ENCODE measurements at regions not wholly inside any gene's neighbourhood (a gene's known extent, or its start where the extent isn't known, plus 50 kb on each side); places are given as distances from the start of the nearest gene placed in this dataset.

DNA sequence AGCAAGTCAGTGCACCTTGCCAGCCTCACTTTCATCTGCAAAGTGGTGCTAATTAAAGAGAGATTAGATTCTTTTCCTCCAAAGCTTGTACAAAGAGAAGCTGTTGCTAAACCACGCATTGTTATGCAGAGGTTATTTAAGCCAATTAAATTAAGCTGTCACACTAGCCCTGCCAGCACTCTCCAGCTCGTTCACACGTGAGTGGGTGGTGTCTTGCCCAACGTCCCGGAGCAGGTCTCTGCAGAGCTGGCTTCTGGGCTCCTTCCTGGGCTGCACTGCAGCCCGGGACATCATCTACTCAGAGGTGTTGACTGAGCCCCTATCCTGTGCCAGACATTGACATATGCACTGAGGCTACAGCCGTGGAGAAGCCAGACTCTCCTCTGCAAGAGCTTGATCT is 401.6 kb upstream of the SULF2 start:
- no peak overlapping the region for H2BK12ac ChIP-seq (ENCODE audit: low read length in 2 of 2)
- no peak overlapping the region for H4K8ac ChIP-seq (ENCODE audit: low read length)
- H3K18ac ChIP-seq (ENCODE audit: low read depth in 1 of 2, low read length in 2 of 2), result no peak overlapping the region
- no peak overlapping the region for H2AK5ac ChIP-seq (ENCODE audit: low read length, severe bottlenecking)
- H4K91ac ChIP-seq (ENCODE audit: low read length), result no peak overlapping the region
- H3K4me2 ChIP-seq (ENCODE audit: low read length, poor library complexity, severe bottlenecking), result no peak overlapping the region
- no peak overlapping the region for H2AFZ ChIP-seq (ENCODE audit: low read depth, low read length)
- H3K27me3 ChIP-seq (ENCODE audit: control insufficient read depth in 1 of 2, insufficient read depth in 1 of 2, low read length in 2 of 2), result peaks cover 0 to 39% of the 10 kb centered on the region in 2 experiments
- H3K9me3 ChIP-seq (ENCODE audit: control insufficient read depth, low read length), result no peaks in the 10 kb centered on the region
- 56% methylated on average over 7 of the region's 7 CpGs for WGBS
- no peaks in the 10 kb centered on the region for H3K79me1 ChIP-seq (replicated peaks; ENCODE audit: low read length, poor library complexity, severe bottlenecking)
- no peak overlapping the region for H3K27ac ChIP-seq (ENCODE audit: low read length, poor library complexity, severe bottlenecking)
- H3K4ac ChIP-seq (ENCODE audit: low read depth in 1 of 2, low read length in 2 of 2), result no peak overlapping the region
- H2BK5ac ChIP-seq (ENCODE audit: low read depth, low read length, poor library complexity, severe bottlenecking), result no peak overlapping the region
- H3K36me3 ChIP-seq (ENCODE audit: control insufficient read depth in 1 of 2, insufficient read depth in 2 of 2, low read depth in 1 of 2, low read length in 2 of 2), result no peaks in the 10 kb centered on the region
- H2BK120ac ChIP-seq (ENCODE audit: low read depth, low read length), result no peak overlapping the region
- H3K9ac ChIP-seq (ENCODE audit: low read length), result no peak overlapping the region
- H3K4me1 ChIP-seq (ENCODE audit: control insufficient read depth, insufficient read depth, low read depth, low read length), result peaks cover 6% of the 10 kb centered on the region
- H3K23ac ChIP-seq (ENCODE audit: low read length in 2 of 2), result no peak overlapping the region
- no peak overlapping the region for H3K4me3 ChIP-seq (ENCODE audit: insufficient read depth in 1 of 2, low read depth in 1 of 2, low read length in 2 of 2)
- H2BK15ac ChIP-seq (ENCODE audit: low read depth, poor library complexity, severe bottlenecking), result no peak overlapping the region
- H3K14ac ChIP-seq (ENCODE audit: low read length in 2 of 2), result no peak overlapping the region
- no peak for DNase-seq

- Histone ChIP-seq H3K4ac (ENCODE audit: low read depth in 1 of 2, low read length in 2 of 2) (no peak overlapping the region), H4K91ac (ENCODE audit: low read length) (no peak overlapping the region), H2AFZ (ENCODE audit: low read depth, low read length) (no peak overlapping the region), H3K79me1 (replicated peaks; ENCODE audit: low read length, poor library complexity, severe bottlenecking) (no peaks in the 10 kb centered on the region), H3K27ac (ENCODE audit: low read length, poor library complexity, severe bottlenecking) (no peak overlapping the region), H3K9me3 (ENCODE audit: control insufficient read depth, low read length) (peaks cover under 1% of the 10 kb centered on the region), H3K27me3 (ENCODE audit: control insufficient read depth in 1 of 2, insufficient read depth in 1 of 2, low read length in 2 of 2) (peaks cover 0 to 39% of the 10 kb centered on the region in 2 experiments), H3K4me3 (ENCODE audit: insufficient read depth in 1 of 2, low read depth in 1 of 2, low read length in 2 of 2) (no peak overlapping the region), H3K4me1 (ENCODE audit: control insufficient read depth, insufficient read depth, low read depth, low read length) (peaks cover 6% of the 10 kb centered on the region), H2BK15ac (ENCODE audit: low read depth, poor library complexity, severe bottlenecking) (no peak overlapping the region), H3K36me3 (ENCODE audit: control insufficient read depth in 1 of 2, insufficient read depth in 2 of 2, low read depth in 1 of 2, low read length in 2 of 2) (no peaks in the 10 kb centered on the region), H3K23ac (ENCODE audit: low read length in 2 of 2) (no peak overlapping the region), H3K4me2 (ENCODE audit: low read length, poor library complexity, severe bottlenecking) (no peak overlapping the region), H4K8ac (ENCODE audit: low read length) (no peak overlapping the region), H3K14ac (ENCODE audit: low read length in 2 of 2) (no peak overlapping the region), H2BK5ac (ENCODE audit: low read depth, low read length, poor library complexity, severe bottlenecking) (no peak overlapping the region), H3K9ac (ENCODE audit: low read length) (no peak overlapping the region), H2AK5ac (ENCODE audit: low read length, severe bottlenecking) (no peak overlapping the region), H2BK12ac (ENCODE audit: low read length in 2 of 2) (no peak overlapping the region), H2BK120ac (ENCODE audit: low read depth, low read length) (no peak overlapping the region), H3K18ac (ENCODE audit: low read depth in 1 of 2, low read length in 2 of 2) (no peak overlapping the region)
- no peak for DNase-seq
- 62% methylated on average over 2 of the region's 2 CpGs for WGBS
These were observed 401.2 kb upstream of the SULF2 start for GRCh38 chr20:48186447-48186846.

- Histone ChIP-seq H2BK12ac (ENCODE audit: low read length in 2 of 2) (no peak overlapping the region), H3K23ac (ENCODE audit: low read length in 2 of 2) (no peak overlapping the region), H3K14ac (ENCODE audit: low read length in 2 of 2) (no peak overlapping the region), H3K4me2 (ENCODE audit: low read length, poor library complexity, severe bottlenecking) (no peak overlapping the region), H3K4ac (ENCODE audit: low read depth in 1 of 2, low read length in 2 of 2) (no peak overlapping the region), H3K4me1 (ENCODE audit: control insufficient read depth, insufficient read depth, low read depth, low read length) (peaks cover 4% of the 10 kb centered on the region), H2BK15ac (ENCODE audit: low read depth, poor library complexity, severe bottlenecking) (no peak overlapping the region), H3K4me3 (ENCODE audit: insufficient read depth in 1 of 2, low read depth in 1 of 2, low read length in 2 of 2) (no peak overlapping the region), H3K27me3 (ENCODE audit: control insufficient read depth in 1 of 2, insufficient read depth in 1 of 2, low read length in 2 of 2) (peaks cover 0 to 26% of the 10 kb centered on the region in 2 experiments), H2AFZ (ENCODE audit: low read depth, low read length) (no peak overlapping the region), H3K36me3 (ENCODE audit: control insufficient read depth in 1 of 2, insufficient read depth in 2 of 2, low read depth in 1 of 2, low read length in 2 of 2) (no peaks in the 10 kb centered on the region), H3K9me3 (ENCODE audit: control insufficient read depth, low read length) (peaks cover 3% of the 10 kb centered on the region), H3K79me1 (replicated peaks; ENCODE audit: low read length, poor library complexity, severe bottlenecking) (no peaks in the 10 kb centered on the region), H2AK5ac (ENCODE audit: low read length, severe bottlenecking) (no peak overlapping the region), H3K9ac (ENCODE audit: low read length) (no peak overlapping the region), H3K18ac (ENCODE audit: low read depth in 1 of 2, low read length in 2 of 2) (no peak overlapping the region), H2BK120ac (ENCODE audit: low read depth, low read length) (no peak overlapping the region), H3K27ac (ENCODE audit: low read length, poor library complexity, severe bottlenecking) (no peak overlapping the region), H4K8ac (ENCODE audit: low read length) (no peak overlapping the region), H2BK5ac (ENCODE audit: low read depth, low read length, poor library complexity, severe bottlenecking) (no peak overlapping the region), H4K91ac (ENCODE audit: low read length) (no peak overlapping the region)
- WGBS, result 71% methylated on average over 1 of the region's 1 CpG
- DNase-seq, result no peak
These were observed 398.9 kb upstream of the SULF2 start for GRCh38 chr20:48184229-48184628.

DNA sequence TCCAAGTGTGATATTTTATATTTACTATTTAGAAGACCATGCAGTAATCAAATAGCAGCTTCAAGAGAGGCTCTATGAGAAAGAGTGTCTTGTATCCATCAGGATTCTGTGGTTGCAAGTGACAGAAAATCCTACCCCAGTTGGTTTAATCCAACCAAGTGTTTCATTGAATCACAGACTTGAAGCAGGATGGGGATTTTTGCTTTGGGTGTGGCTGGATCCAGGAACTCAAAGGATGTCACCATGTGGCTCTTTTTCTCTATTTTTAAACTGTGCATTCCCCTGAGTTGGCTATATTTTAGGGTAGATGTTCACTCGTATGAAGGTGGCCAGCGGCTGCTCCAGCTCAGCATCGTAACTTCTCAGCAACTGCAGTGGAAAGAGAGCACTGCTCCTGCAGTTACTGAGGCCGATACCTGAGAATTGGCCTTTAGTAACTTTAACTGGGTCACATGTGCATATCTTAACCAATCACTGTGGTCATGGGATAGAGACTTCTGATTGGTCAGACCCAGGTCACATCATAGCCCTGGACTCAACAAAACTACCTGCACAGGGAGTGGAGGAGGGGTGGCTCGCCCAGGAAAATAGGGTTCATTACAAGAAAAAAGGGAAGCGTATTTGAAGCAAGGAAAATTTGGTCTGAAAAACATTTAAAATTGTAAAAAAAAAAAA is 396.1 kb upstream of the SULF2 start:
- Histone ChIP-seq H4K91ac (ENCODE audit: low read length) (no peak overlapping the region), H3K4me2 (ENCODE audit: low read length, poor library complexity, severe bottlenecking) (no peak overlapping the region), H3K9ac (ENCODE audit: low read length) (no peak overlapping the region), H3K4me1 (ENCODE audit: control insufficient read depth, insufficient read depth, low read depth, low read length) (peaks cover 2% of the 10 kb centered on the region), H2BK15ac (ENCODE audit: low read depth, poor library complexity, severe bottlenecking) (no peak overlapping the region), H3K18ac (ENCODE audit: low read depth in 1 of 2, low read length in 2 of 2) (no peak overlapping the region), H2AK5ac (ENCODE audit: low read length, severe bottlenecking) (no peak overlapping the region), H3K9me3 (ENCODE audit: control insufficient read depth, low read length) (peaks cover 3% of the 10 kb centered on the region), H3K27me3 (ENCODE audit: control insufficient read depth in 1 of 2, insufficient read depth in 1 of 2, low read length in 2 of 2) (peaks cover 0 to 27% of the 10 kb centered on the region in 2 experiments), H2BK5ac (ENCODE audit: low read depth, low read length, poor library complexity, severe bottlenecking) (no peak overlapping the region), H2AFZ (ENCODE audit: low read depth, low read length) (no peak overlapping the region), H3K79me1 (replicated peaks; ENCODE audit: low read length, poor library complexity, severe bottlenecking) (no peaks in the 10 kb centered on the region), H2BK120ac (ENCODE audit: low read depth, low read length) (no peak overlapping the region), H2BK12ac (ENCODE audit: low read length in 2 of 2) (no peak overlapping the region), H3K4me3 (ENCODE audit: insufficient read depth in 1 of 2, low read depth in 1 of 2, low read length in 2 of 2) (no peak overlapping the region), H3K4ac (ENCODE audit: low read depth in 1 of 2, low read length in 2 of 2) (no peak overlapping the region), H3K36me3 (ENCODE audit: control insufficient read depth in 1 of 2, insufficient read depth in 2 of 2, low read depth in 1 of 2, low read length in 2 of 2) (no peaks in the 10 kb centered on the region), H3K27ac (ENCODE audit: low read length, poor library complexity, severe bottlenecking) (no peak overlapping the region), H3K14ac (ENCODE audit: low read length in 2 of 2) (no peak overlapping the region), H4K8ac (ENCODE audit: low read length) (no peak overlapping the region), H3K23ac (ENCODE audit: low read length in 2 of 2) (no peak overlapping the region)
- no peak for DNase-seq
- WGBS, result 80% methylated on average over 4 of the region's 6 CpGs
